ENCODE measurements at regions not wholly inside any gene's neighbourhood (a gene's known extent, or its start where the extent isn't known, plus 50 kb on each side); places are given as distances from the start of the nearest gene placed in this dataset.
"Not testable (repeated sequence)": the region's sequence is repeated elsewhere in the genome, so short reads cannot be mapped to it uniquely, and the experiment has no call there.

DNA sequence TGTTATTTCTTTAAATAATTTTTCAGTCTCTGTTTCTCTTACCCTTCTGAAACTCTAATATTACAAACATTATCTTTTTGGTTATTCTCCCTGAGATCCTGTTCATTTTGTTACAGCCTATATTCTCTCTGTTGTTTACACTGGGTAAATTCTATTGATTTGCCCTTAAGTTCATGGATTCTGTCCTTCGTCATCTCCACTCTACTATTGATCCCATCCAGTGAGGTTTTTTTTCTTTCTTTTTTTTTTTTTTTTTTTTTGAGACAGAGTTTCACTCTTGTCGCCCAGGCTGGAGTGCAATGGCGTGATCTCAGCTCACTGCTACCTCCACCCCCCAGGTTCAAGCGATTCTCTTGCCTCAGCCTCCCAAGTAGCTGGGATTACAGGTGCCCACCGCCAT lies 393.9 kb downstream of the ZNF674 start:
- DNase-seq, result not testable (repeated sequence)

DNA sequence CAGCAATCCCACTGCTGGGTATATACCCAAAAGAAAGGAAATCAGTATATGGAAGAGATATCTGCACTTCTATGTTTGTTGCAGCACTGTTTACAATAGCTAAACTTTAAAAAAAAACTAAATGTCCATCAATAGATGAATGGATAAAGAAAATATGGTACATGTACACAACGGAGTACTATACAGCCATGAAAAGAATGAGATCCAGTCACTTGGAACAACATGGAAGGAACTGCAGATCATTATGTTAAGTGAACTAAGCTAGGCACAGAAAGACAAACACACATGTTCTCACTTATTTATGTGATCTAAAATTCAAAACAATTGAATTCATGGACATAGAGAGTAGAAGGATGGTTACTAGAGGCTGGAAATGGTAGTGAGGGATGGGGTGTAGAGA lies 400.7 kb downstream of the ZNF674 start:
- DNase-seq, result no peak

DNA sequence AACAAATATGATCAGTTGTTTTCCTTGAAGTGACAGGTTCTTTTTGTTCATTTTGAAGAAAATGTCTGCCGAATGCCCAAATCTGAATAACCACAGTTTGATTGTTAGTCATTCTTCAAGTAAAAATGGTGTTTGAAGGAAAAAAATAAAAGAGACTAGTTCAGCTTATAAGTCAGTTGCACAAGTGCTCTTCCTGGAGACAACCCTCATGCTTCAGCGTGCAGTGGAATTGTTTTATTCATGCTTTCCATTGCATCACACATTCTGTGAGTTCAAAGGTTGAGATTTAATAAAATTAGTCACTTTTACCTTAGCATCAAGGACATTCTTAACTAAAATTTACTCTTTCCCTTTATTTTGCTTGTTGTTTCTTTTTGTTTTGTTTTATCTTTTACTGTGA lies 404.9 kb downstream of the ZNF674 start:
- no peak for DNase-seq

DNA sequence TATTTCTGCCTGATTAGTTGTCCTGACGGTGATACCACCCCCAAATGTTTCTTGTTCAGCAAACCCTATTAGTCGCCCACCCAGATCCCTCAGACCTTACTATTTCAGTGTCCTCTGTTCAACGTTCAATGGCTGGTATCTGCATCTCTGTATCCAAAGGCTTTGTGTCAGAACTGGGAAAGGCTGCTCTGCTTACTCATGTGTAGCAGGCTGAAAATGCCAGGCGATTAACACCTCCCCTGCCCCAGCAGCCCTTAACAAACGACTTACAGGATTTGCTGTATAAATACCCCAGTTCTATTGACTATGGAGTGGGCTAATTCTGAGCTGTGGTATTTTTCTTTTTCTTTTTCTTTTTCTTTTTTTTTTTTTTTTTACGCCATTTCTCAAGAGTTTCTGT lies 415.0 kb downstream of the ZNF674 start:
- no peak for DNase-seq

DNA sequence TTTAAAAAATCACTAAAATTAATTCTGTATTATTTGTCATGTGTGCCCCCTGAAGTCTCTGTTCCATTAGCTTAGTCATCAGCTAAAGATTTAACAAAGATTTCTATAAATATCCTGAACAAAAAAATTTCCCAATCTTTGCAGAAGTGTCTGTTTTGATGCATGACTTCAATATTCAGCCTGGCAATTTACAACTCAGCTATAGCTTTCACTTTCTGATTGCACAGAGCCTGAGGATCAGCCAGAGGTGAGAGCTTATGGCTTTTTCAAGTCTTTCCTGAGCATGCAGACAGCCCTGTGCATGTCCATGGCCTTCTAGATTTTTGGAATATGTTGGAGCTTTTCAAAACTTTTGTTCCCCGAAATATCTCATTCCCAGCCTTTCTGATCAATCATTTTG lies 420.1 kb downstream of the ZNF674 start:
- no peak for DNase-seq

DNA sequence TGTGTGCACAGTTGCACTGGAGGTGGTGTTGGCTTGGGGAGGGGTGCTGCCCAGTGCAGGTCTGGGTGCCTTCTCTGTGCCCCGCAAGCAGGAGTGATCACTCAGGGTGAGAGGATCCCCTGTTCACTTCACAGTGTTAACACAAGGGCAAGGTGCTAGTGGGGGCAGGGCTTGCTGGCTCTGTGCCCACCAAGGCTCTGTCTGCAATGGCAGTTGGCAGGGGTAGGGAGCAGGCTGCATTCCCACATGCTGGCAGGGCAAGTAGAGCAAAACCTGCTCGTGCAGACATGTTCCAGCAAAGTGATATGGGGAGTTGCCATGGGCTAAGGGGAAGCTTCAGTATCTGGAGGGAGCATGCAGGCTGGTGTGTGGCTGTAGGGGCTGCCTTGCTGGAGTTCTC lies 428.0 kb downstream of the ZNF674 start:
- no peak for DNase-seq

DNA sequence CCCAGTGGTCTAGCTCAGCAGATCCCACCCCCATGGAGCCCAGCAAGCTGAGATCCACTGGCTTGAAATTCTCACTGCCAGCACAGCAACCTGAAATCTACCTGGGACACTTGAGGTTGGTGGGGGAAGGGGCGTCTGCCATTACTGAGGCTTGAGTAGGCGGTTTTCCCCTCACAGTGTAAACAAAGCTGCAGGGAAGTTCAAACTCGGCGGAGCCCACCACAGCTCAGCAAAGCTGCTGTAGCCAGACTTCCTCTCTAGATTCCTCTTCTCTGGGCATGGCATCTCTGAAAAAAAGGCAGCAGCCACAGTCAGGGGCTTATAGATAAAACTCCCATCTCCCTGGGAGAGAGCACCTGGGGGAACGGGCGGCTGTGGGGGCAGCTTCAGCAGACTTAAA lies 457.9 kb downstream of the ZNF674 start:
- not testable (repeated sequence) for DNase-seq

DNA sequence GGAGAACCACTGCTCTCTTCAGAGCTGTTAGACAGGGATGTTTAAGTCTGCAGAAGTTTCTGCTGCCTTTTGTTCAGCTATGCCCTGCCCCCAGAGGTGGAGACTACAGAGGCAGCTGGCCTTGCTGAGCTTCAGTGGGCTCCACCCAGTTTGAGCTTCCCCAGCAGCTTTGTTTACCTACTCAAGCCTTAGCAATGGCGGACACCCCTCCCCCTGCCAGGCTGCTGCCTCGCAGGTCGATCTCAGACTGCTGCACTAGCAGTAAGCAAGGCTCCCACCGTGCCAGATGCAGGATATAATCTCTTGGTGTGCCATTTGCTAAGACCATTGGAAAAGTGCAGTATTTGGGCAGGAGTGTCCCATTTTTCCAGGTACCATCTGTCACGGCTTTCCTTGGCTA lies 465.1 kb downstream of the ZNF674 start:
- DNase-seq, result not testable (repeated sequence)

DNA sequence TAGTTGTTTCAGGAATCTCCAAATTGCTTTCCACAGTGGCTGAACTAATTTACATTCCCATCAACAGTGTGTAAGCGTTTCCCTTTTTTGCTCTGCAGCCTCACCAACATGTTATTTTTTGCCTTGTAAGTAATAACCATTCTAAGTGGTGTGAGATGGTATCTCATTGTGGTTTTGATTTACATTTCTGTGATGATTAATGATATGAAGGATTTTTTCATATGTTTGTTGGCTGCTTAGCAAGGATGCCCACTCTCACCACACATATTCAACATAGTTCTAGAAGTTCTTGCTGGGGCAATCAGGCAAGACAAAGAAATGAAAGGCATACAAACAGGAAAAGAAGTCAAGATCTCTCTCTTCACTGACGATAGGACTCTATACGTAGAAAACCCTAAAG lies 472.4 kb downstream of the ZNF674 start:
- DNase-seq, result no peak

DNA sequence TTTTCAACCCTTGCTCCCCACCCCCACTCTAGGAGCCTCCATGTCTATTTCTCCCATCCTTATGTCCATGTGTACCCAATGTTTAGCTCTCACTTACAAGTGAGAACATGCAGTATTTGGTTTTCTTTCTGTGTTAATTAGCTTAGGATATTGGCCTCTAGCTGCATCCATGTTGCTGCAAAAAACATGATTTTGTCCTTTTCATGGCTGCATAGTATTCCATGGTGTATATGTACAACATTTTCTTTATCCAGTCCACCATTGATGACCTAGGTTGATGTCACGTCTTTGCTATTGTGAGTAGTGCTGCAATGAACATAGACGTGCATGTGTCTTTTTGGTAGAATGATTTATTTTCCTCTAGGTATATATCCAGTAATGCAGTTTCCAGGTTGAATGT lies 472.8 kb downstream of the ZNF674 start:
- DNase-seq, result no peak

DNA sequence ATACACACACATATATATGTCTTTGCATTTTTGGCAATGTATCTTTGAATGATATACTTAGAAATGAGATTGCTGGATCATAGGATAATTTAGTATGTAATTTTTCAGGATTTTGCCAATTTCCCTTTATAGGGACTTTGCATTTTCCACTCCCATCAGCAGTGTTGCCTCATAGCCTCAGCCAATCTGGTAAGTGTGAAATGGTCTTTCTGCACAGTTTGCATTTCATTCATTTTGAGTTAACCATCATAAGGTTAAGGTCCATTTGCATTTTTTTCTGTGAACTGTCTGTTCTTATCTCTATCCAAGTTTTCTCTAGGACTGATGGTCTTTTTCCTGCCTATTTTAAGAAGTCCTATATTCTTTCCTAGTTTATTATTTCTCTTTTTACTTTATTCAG lies 474.8 kb downstream of the ZNF674 start:
- DNase-seq, result no peak

DNA sequence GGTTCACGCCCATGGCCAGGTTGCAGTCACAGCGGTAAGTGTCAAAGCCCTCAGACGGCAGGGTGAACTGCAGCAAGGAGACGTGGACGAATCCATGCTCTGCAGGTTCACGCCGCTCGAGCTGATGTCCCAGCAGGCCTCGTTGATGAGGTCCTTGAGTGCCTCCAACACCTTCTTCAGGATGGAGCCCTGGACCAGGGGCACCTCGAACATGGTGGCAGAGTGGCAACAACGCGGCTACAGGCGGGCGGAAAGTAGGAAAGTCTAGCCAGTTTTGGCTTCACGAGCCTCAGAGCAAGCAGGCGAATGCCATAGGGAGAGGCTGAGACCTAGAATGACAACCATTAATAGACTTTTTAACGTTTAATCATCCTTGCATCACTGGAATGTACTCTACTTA lies 485.9 kb downstream of the ZNF674 start:
- no peak for DNase-seq

DNA sequence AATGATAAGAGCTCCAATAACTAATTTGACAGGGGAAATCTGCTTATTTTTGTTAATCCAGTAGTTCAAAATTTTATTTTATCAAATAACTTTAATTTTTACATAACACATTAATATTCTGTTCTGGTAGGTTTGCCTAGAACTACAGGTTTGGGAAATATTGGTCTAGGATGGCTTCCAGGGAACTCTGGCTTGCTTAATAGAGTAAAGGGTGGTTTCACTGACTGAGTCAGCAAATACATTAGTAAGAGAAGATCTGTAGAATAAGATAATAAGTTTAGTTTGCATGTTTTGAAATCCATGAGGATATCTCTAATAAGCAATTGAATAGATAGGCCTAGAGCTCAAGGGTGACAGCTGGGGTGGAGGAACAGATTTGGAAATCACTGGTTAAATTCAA lies 500.7 kb downstream of the ZNF674 start:
- DNase-seq, result no peak

DNA sequence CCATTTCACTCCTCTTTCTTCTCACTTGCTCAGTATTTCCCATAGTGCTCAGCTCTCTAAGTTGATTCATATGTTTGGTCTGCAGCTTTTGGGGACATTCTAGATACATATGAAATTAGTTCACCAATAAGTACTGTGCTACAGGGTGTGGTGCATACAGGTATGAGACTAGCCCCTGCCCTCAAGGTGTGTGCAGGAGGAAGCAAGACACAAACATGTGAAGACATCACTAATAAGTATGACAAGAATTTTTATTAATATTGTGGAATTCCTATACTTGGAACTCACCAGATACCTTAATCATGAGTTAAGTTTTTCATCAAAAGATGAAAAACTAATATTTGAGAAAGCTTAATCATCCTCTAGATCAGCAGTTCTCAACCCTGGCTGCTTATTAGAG lies 505.2 kb downstream of the ZNF674 start:
- no peak for DNase-seq

DNA sequence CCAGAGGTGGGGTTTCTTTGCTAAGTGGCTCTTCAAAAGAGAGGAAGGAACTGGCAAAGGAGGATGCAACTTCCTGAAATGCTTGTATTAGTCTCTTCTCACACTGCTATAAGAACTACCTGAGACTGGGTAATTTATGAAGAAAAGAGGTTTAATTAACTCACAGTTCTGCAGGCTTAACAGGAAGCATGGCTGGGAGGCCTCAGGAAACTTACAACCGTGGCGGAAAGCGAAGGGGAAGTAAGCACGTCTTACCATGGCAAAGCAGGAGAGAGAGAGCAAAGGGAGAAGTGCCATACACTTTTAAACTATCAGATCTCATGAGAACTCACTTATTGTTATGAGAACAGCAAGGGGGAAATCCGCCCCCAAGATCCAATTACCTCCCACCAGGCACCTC lies 505.7 kb downstream of the ZNF674 start:
- DNase-seq, result no peak

DNA sequence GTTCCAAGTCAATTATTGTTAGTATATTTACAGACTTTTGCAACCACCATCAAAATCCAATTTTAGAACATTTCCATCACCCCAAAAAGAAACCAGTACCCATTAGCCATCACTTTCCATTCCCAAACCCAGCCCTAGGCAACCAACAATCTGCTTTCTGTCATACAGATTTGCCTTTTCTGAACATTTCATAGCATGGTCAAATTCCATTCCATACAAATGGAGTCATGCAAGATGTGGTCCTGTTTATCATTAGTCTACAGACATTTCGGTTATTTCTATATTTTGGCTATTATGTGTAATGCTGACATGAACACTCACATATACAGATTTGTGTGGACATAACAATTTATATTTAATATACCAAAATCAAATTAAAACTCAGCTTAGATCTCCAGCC lies 508.7 kb downstream of the ZNF674 start:
- no peak for DNase-seq

DNA sequence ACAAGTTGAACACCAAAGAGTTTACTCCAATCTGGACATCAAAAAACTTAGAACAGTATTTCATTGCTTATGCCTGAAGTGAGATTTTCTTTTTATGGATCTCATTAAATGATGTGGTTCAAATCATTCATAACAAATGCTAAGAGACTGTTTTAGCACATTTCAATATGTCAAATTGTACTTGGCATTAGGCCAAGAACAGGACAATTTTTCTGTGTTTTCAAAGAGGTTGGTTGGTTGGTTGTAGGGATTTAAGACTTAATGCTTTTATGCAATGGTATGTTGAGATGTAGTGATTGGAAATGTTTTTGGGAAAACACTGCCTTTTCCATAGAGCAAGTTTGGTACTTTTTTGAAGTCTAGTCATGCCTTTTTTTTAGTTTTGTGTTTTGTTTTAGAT lies 510.4 kb downstream of the ZNF674 start:
- DNase-seq, result no peak

DNA sequence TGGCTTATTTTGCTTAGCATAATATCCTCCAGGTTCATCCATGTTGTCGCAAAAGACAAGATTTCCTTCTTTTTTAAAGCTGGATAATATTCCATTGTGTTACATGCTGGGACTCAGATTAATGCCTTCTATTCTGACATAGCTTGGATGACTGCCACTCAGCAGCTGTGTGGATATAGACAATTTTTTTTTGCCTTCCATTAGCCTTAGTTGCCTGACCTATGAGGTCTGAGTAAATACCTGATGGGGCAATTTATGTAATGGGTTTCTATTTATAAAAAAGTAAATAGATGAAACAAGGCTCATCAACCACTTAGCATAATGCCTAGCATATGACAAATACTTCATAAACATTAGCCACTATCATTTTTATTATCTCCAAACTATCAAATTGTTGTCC lies 515.4 kb downstream of the ZNF674 start:
- no peak for DNase-seq

DNA sequence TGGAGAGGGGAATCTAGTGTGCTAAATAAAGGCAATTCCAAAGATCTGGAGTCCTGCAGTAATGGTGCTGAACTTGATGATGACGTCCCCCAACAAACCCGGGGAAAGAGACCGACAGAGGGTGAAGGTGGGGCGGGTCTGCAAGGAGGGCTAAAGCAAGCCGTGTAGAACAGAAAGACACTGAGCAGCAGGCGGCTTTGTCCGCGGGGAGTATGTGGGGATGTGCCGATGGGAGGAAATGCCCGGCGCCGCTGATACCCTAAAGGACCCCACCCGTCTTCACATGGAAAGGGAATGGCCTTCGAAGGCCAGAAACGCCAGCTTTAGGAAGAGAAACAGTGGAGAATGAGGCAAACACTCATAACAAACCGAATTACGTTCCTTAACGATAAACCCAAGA lies 528.9 kb downstream of the ZNF674 start:
- DNase-seq, result no peak

DNA sequence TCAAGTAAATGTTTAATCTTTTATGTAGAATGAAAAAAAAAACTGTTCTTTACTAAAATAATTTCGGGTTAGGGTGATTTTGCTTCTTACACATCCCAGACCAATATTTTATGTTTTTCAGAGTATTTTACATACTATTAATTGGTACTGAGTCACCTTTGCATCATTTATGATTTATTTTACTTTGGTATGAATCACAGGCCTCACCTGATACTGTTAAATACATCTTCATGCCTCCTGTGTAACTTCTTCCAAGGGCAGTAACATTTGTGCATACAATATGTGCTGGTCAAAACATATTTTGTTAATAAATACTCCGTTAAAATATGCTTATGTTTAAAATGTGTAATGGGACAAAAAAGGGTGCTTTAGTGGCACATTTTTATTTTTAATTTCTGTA lies 529.6 kb downstream of the ZNF674 start:
- no peak for DNase-seq

DNA sequence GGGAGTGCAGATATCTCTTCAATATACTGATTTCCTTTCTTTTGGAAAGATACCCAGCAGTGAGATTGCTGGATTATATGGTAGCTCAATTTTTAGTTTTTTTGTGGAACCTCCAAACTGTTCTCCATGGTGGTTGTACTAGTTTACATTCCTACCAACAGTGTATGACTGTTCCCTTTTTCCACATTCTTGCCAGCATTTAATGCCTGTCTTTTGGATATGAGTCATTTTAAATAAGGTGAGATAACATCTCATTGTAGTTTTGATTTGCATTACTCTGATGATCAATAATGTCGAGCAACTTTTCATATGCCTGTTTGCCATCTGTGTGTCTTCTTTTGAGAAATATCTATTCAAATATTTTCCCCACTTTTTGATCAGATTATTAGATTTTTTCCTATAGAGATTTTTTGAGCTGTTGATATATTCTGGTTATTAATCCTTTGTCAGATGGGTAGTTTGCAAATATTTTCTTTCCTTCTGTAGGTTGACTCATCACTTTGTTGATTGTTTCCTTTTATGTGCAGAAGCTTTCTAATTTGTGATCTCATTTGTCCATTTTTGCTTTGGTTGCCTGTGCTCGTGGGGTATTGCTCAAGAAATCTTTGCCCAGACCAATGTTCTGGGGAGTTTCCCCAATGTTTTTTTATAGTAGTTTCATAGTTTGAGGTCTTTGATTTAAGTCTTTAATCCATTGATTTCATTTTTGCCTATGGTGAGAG lies 552.7 kb downstream of the ZNF674 start:
- no peak for DNase-seq

DNA sequence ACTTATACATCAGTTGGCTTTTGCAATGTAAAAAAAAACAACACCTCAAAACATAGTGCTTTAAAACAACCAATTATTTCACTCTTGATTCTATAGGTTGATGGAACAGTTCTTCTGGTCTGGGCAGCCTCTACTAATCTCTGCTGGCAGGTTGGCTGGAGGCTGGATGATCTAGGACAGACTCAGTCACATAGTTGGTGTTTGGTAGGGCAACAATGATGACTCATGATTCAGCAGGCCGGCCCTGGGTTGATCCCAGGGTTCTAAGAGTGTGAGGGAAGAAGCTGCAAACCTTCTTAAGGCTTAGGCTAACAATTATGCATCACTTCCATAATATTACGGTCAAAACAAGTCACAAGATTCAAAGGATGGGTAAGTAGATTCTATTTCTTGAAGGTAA lies 558.2 kb downstream of the ZNF674 start:
- no peak for DNase-seq

DNA sequence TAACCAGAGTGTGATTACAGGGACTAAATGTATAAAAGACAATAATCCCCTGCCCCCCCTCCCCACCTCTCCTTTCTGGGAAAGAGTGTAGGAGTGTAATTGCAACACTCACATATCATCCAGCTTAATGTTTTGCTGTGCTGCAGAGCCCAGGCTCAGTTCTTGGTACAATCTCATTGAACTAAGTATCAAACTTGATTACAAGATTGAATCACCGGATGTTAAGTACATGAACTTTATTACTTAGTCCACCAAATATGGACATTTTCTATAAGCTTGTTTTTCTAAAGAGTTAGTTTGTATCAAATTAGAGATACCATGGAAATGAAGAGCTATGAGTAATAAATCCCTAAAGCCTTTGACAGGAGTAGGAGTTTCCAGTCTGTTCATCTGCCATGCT lies 559.1 kb downstream of the ZNF674 start:
- DNase-seq, result no peak

DNA sequence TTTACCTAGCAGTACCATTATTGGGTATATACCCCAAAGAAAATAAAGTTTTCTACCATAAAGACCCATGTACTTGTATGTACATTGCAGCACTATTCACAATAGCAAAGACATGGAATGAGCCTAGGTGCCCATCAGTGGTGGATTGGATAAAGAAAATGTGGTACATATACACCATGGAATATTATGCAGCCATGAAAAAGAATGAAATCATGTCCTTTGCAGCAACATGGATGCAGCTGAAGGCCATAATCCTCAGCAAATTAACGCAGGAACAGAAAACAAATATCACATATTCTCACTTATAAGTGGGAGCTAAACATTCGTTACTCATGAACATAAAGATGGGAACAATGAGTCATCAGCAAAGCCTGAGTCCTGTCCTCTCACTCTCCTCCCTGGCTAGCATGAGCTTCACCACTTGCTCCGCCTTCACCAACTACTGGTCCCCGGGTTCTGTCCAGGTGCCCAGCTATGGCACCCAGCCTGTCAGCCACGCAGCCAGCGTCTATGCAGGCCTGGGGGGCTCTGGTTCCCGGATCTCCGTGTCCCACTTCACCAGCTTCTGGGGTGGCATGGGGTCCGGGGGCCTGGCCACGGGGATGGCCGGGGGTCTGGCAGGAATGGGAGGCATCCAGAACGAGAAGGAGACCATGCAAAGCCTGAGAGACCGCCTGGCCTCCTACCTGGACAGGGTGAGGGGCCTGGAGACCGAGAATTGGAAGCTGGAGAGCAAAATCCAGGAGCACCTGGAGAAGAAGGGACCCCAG lies 562.1 kb downstream of the ZNF674 start:
- DNase-seq, result not testable (repeated sequence)

DNA sequence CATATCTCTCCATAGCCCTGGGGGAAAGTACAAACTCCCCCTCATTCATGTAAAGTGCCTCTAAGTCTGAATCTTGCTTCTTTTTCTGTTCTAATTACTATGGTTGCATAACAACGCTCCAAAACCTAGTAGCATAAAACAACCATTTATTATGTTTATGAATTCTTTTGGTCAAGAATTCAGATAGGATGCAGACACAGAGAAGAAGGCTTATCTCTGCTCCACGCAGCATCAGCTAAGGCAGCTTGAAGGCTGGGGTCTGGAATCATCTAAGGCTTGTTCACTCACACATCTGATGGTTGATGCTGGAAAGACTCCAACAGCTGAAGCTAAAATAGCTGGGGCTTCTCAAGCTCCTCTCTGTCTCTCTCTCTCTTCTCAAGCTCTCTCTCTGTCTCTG lies 564.5 kb downstream of the ZNF674 start:
- DNase-seq, result no peak
